ENCODE measurements at regions not wholly inside any gene's neighbourhood (a gene's known extent, or its start where the extent isn't known, plus 50 kb on each side); places are given as distances from the start of the nearest gene placed in this dataset.
"Not testable (repeated sequence)": the region's sequence is repeated elsewhere in the genome, so short reads cannot be mapped to it uniquely, and the experiment has no call there.

GRCh38 chr21:9361615-9362014, 1159.8 kb upstream of the TPTE start:
- not testable (repeated sequence) for DNase-seq, H3K4me1 ChIP-seq

GRCh38 chr21:9362309-9362708, 1159.1 kb upstream of the TPTE start:
- peak; percentile 21 to 50 for DNase-seq
- WGBS, 2 donors = 80 to 82% methylated on average over 5 to 7 of the region's 7 CpGs
- not testable (repeated sequence) for H3K9me3 ChIP-seq; H3K27ac ChIP-seq; ATAC-seq (ENCODE audit: low FRiP score in 2 of 2); H3K27me3 ChIP-seq; H3K4me3 ChIP-seq; H3K36me3 ChIP-seq; H3K4me1 ChIP-seq

More at GRCh38 chr21:9361615-9362014, 1159.8 kb upstream of the TPTE start:
- WGBS, 2 donors = 33 to 60% methylated on average over 1 of the region's 1 CpG
- not testable (repeated sequence) for H3K4me3 ChIP-seq; ATAC-seq (ENCODE audit: low FRiP score in 2 of 2); H3K27ac ChIP-seq; H3K36me3 ChIP-seq; H3K9me3 ChIP-seq; H3K27me3 ChIP-seq

GRCh38 chr21:9365815-9366214, 1155.6 kb upstream of the TPTE start:
- not testable (repeated sequence) for H3K36me3 ChIP-seq; ATAC-seq (ENCODE audit: low FRiP score in 2 of 2); H3K4me1 ChIP-seq; H3K27me3 ChIP-seq; H3K9me3 ChIP-seq; H3K27ac ChIP-seq; H3K4me3 ChIP-seq
- DNase-seq = peak in 1 of 2 donors; percentile 64
- 77% methylated on average over 4 of the region's 5 CpGs; no CpG with 5 or more reads in 1 of the 2 donors for WGBS, 2 donors

GRCh38 chr21:9366578-9366977, 1154.8 kb upstream of the TPTE start:
- DNase-seq; H3K4me3 ChIP-seq; H3K27ac ChIP-seq; H3K4me1 ChIP-seq; H3K36me3 ChIP-seq; H3K27me3 ChIP-seq; ATAC-seq (ENCODE audit: low FRiP score in 2 of 2); H3K9me3 ChIP-seq: not testable (repeated sequence)
- WGBS, 2 donors = 58 to 67% methylated on average over 1 to 2 of the region's 3 CpGs
